ENCODE measurements at regions not wholly inside any gene's neighbourhood (a gene's known extent, or its start where the extent isn't known, plus 50 kb on each side); places are given as distances from the start of the nearest gene placed in this dataset.

- TF ChIP-seq YY1 (IDR thresholded peaks at IDR 0.05; ENCODE audit: low read depth), result no peak
- TF ChIP-seq TAF1 (IDR thresholded peaks at IDR 0.05; ENCODE audit: low read depth), result no peak
- no peak for TF ChIP-seq TEAD4 (IDR thresholded peaks at IDR 0.05)
- no peak for TF ChIP-seq NFIC (IDR thresholded peaks at IDR 0.05)
- TF ChIP-seq TCF12 (IDR thresholded peaks at IDR 0.05; ENCODE audit: low read depth), result no peak
- TF ChIP-seq, protein P1, sequence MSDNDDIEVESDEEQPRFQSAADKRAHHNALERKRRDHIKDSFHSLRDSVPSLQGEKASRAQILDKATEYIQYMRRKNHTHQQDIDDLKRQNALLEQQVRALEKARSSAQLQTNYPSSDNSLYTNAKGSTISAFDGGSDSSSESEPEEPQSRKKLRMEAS (IDR thresholded peaks at IDR 0.05), result no peak
- no peak for TF ChIP-seq EP300 (IDR thresholded peaks at IDR 0.05; ENCODE audit: borderline replicate concordance)
- no peak for TF ChIP-seq RAD21 (IDR thresholded peaks at IDR 0.05; ENCODE audit: low read depth)
Observed at GRCh38 chr2:194155431-194155830, 1501.6 kb upstream of the SLC39A10 start.

GRCh38 chr2:194151231-194151630, 1505.8 kb upstream of the SLC39A10 start:
- TF ChIP-seq, protein P2, sequence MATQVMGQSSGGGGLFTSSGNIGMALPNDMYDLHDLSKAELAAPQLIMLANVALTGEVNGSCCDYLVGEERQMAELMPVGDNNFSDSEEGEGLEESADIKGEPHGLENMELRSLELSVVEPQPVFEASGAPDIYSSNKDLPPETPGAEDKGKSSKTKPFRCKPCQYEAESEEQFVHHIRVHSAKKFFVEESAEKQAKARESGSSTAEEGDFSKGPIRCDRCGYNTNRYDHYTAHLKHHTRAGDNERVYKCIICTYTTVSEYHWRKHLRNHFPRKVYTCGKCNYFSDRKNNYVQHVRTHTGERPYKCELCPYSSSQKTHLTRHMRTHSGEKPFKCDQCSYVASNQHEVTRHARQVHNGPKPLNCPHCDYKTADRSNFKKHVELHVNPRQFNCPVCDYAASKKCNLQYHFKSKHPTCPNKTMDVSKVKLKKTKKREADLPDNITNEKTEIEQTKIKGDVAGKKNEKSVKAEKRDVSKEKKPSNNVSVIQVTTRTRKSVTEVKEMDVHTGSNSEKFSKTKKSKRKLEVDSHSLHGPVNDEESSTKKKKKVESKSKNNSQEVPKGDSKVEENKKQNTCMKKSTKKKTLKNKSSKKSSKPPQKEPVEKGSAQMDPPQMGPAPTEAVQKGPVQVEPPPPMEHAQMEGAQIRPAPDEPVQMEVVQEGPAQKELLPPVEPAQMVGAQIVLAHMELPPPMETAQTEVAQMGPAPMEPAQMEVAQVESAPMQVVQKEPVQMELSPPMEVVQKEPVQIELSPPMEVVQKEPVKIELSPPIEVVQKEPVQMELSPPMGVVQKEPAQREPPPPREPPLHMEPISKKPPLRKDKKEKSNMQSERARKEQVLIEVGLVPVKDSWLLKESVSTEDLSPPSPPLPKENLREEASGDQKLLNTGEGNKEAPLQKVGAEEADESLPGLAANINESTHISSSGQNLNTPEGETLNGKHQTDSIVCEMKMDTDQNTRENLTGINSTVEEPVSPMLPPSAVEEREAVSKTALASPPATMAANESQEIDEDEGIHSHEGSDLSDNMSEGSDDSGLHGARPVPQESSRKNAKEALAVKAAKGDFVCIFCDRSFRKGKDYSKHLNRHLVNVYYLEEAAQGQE (IDR thresholded peaks at IDR 0.05; ENCODE audit: low read depth), result no peak
- no peak for TF ChIP-seq CEBPB (IDR thresholded peaks at IDR 0.05)
- TF ChIP-seq TAF1 (IDR thresholded peaks at IDR 0.05; ENCODE audit: low read depth), result no peak
- no peak for TF ChIP-seq FOXM1 (IDR thresholded peaks at IDR 0.05; ENCODE audit: borderline replicate concordance, low read depth)
- TF ChIP-seq CREB1 (IDR thresholded peaks at IDR 0.05; ENCODE audit: low read depth), result no peak
- TF ChIP-seq NFIC (IDR thresholded peaks at IDR 0.05), result no peak
- no peak for TF ChIP-seq USF1 (IDR thresholded peaks at IDR 0.05)
- no peak for TF ChIP-seq ZBTB7A (IDR thresholded peaks at IDR 0.05; ENCODE audit: low read depth)
- no peak for TF ChIP-seq RAD21 (IDR thresholded peaks at IDR 0.05; ENCODE audit: low read depth)
- TF ChIP-seq EP300 (IDR thresholded peaks at IDR 0.05; ENCODE audit: borderline replicate concordance), result no peak
- no peak for TF ChIP-seq TEAD4 (IDR thresholded peaks at IDR 0.05)
- TF ChIP-seq YY1 (IDR thresholded peaks at IDR 0.05; ENCODE audit: low read depth), result no peak
- TF ChIP-seq EGR1 (IDR thresholded peaks at IDR 0.05), result no peak
- TF ChIP-seq, protein P1 (IDR thresholded peaks at IDR 0.05), result no peak
- TF ChIP-seq TCF12 (IDR thresholded peaks at IDR 0.05; ENCODE audit: low read depth), result no peak

DNA sequence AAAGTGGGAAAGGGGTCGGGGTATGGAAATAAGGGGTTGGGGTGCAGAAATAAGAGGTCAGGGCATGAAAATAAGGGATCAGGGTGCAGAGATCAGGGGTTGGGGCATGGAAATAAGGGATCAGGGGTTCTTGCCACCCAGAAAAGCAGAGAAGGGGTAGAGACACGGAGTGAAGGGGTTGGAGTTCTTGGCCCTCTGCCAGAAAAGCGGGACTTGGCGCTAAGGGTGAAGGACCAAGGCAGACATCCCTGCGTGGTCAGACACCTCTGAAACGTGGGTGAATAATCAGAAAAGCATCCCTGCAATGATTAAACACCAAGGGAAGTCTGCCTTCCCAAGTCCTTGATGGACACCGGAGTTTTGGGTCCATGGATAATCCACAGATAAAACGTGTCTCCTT, 1521.6 kb upstream of the SLC39A10 start:
- TF ChIP-seq EGR1 (IDR thresholded peaks at IDR 0.05) (no peak), TAF1 (IDR thresholded peaks at IDR 0.05; ENCODE audit: low read depth) (no peak), FOXM1 (IDR thresholded peaks at IDR 0.05; ENCODE audit: borderline replicate concordance, low read depth) (no peak), RAD21 (IDR thresholded peaks at IDR 0.05; ENCODE audit: low read depth) (no peak), NFIC (IDR thresholded peaks at IDR 0.05) (no peak), USF1 (IDR thresholded peaks at IDR 0.05) (no peak), YY1 (IDR thresholded peaks at IDR 0.05; ENCODE audit: low read depth) (no peak), CREB1 (IDR thresholded peaks at IDR 0.05; ENCODE audit: low read depth) (no peak), TCF12 (IDR thresholded peaks at IDR 0.05; ENCODE audit: low read depth) (no peak), EP300 (IDR thresholded peaks at IDR 0.05; ENCODE audit: borderline replicate concordance) (no peak), ZBTB7A (IDR thresholded peaks at IDR 0.05; ENCODE audit: low read depth) (no peak), TEAD4 (IDR thresholded peaks at IDR 0.05) (no peak), CEBPB (IDR thresholded peaks at IDR 0.05) (no peak)
- TF ChIP-seq, protein P2 (IDR thresholded peaks at IDR 0.05; ENCODE audit: low read depth), result no peak
- TF ChIP-seq, protein P1 (IDR thresholded peaks at IDR 0.05), result no peak

DNA sequence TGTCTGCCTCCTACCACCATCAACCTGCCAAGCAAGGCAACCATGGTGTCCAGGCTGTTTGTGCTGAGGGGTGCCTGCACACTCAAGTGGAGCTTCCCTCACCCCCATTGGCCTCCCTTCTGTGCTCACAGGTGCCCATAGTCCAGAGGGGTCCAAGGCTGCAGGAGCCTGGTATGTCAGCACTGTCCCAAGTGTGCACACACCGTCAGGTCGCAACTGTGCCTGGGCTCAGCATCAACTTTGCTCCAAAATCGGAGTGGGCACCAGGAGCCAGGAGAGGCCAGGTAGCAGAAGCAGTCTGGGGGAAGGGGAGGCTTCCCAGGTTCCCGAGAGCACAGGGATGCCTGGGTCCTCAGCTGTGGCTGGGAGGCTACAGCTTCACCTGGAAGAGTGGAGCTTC, 1528.2 kb upstream of the SLC39A10 start:
- no peak for TF ChIP-seq CEBPB (IDR thresholded peaks at IDR 0.05)
- no peak for TF ChIP-seq EP300 (IDR thresholded peaks at IDR 0.05; ENCODE audit: borderline replicate concordance)
- no peak for TF ChIP-seq TEAD4 (IDR thresholded peaks at IDR 0.05)
- no peak for TF ChIP-seq ZBTB7A (IDR thresholded peaks at IDR 0.05; ENCODE audit: low read depth)
- TF ChIP-seq, protein P2 (IDR thresholded peaks at IDR 0.05; ENCODE audit: low read depth), result no peak
- no peak for TF ChIP-seq TAF1 (IDR thresholded peaks at IDR 0.05; ENCODE audit: low read depth)
- no peak for TF ChIP-seq USF1 (IDR thresholded peaks at IDR 0.05)
